ENCODE measurements at regions not wholly inside any gene's neighbourhood (a gene's known extent, or its start where the extent isn't known, plus 50 kb on each side); places are given as distances from the start of the nearest gene placed in this dataset.

DNA sequence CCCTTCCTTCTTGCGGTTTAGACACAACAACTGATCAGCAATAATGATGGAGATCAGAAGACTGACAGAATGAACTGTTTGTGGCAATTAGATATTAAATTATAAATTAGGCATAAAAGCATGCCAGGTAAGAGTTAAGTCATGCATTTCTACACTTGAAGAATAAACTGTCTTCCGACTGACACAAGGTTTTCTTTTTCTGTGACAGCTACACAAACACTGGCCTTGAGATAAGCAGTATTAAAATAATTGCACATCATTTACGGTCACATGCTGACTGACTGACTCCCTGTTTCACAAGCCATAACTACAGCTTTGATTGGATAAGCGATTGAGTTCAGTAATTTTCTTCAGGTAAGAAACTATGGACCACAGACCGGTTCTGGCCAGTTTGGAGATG lies 56.2 kb downstream of the UBE2NL start:
- TF ChIP-seq, protein P1, sequence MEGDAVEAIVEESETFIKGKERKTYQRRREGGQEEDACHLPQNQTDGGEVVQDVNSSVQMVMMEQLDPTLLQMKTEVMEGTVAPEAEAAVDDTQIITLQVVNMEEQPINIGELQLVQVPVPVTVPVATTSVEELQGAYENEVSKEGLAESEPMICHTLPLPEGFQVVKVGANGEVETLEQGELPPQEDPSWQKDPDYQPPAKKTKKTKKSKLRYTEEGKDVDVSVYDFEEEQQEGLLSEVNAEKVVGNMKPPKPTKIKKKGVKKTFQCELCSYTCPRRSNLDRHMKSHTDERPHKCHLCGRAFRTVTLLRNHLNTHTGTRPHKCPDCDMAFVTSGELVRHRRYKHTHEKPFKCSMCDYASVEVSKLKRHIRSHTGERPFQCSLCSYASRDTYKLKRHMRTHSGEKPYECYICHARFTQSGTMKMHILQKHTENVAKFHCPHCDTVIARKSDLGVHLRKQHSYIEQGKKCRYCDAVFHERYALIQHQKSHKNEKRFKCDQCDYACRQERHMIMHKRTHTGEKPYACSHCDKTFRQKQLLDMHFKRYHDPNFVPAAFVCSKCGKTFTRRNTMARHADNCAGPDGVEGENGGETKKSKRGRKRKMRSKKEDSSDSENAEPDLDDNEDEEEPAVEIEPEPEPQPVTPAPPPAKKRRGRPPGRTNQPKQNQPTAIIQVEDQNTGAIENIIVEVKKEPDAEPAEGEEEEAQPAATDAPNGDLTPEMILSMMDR (IDR thresholded peaks at IDR 0.05) = no peak
- TF ChIP-seq POLR2A (IDR thresholded peaks at IDR 0.05) = no peak

Measured in adrenal gland (tissue), 5 donors.